Astrocyte (in vitro differentiated cells and primary cell): ENCODE measurements at regions not wholly inside any gene's neighbourhood (a gene's known extent, or its start where the extent isn't known, plus 50 kb on each side); places are given as distances from the start of the nearest gene placed in this dataset.

Experiments used
- DNase-seq: peaks from one replicate; pipeline ENCODE4 v3.0.0-alpha.2; 2010; ENCODE audit warnings: low read depth
- FAIRE-seq: peaks from 2 replicates; lab custom pipeline; 2011; peaks lifted over from hg19 to GRCh38; lab: Jason Lieb, UNC
- H2AFZ ChIP-seq: 2 replicates; pipeline ENCODE4 v1.6.0; 2012; ENCODE audit warnings: low read depth, low read length, inconsistent platforms
- H3K27ac ChIP-seq: 2 replicates; pipeline ENCODE4 v1.5.1; 2011; ENCODE audit warnings: low read depth, low read length, inconsistent platforms
- H3K27me3 ChIP-seq: 2 replicates; pipeline ENCODE4 v1.6.0; 2011; ENCODE audit warnings: low read length, inconsistent platforms; ENCODE audit not compliant: insufficient read depth
- H3K36me3 ChIP-seq: 2 replicates; pipeline ENCODE4 v1.5.1; 2011; ENCODE audit warnings: low read length, inconsistent platforms; ENCODE audit not compliant: insufficient read depth
- H3K4me1 ChIP-seq: 2 replicates; pipeline ENCODE4 v1.5.1; 2011; ENCODE audit warnings: low read length, inconsistent platforms; ENCODE audit not compliant: insufficient read depth
- H3K4me2 ChIP-seq: 2 replicates; pipeline ENCODE4 v1.6.0; 2012; ENCODE audit warnings: low read length, inconsistent platforms
- H3K4me3 ChIP-seq: 2 replicates; pipeline ENCODE4 v1.5.1; 2011; ENCODE audit warnings: low read depth, mild to moderate bottlenecking, low read length, inconsistent platforms; ENCODE audit not compliant: insufficient read depth
- H3K79me2 ChIP-seq: 2 replicates; pipeline ENCODE4 v1.6.0; 2012; ENCODE audit warnings: mild to moderate bottlenecking, low read length, inconsistent platforms; ENCODE audit not compliant: insufficient read depth
- H3K9ac ChIP-seq: 2 replicates; pipeline ENCODE4 v1.6.0; 2012; ENCODE audit warnings: mild to moderate bottlenecking, low read length, inconsistent platforms
- H3K9me3 ChIP-seq: 2 replicates; pipeline ENCODE4 v1.5.1; 2012; ENCODE audit warnings: low read depth, mild to moderate bottlenecking, low read length, inconsistent platforms; ENCODE audit not compliant: insufficient read depth
- H4K20me1 ChIP-seq: 2 replicates; pipeline ENCODE4 v1.6.0; 2012; ENCODE audit warnings: low read length, inconsistent platforms; ENCODE audit not compliant: insufficient read depth
- H3K27ac Mint-ChIP-seq: one replicate; pipeline ENCODE4 v1.8.0; 2021; ENCODE audit warnings: mild to moderate bottlenecking, mixed read lengths; ENCODE audit not compliant: unreplicated experiment
- H3K27me3 Mint-ChIP-seq: one replicate; pipeline ENCODE4 v1.8.0; 2021; ENCODE audit warnings: low read depth, mixed read lengths; ENCODE audit not compliant: unreplicated experiment
- H3K36me3 Mint-ChIP-seq: one replicate; pipeline ENCODE4 v1.8.0; 2021; ENCODE audit warnings: low read depth, mixed read lengths; ENCODE audit not compliant: unreplicated experiment
- H3K4me1 Mint-ChIP-seq: one replicate; pipeline ENCODE4 v1.8.0; 2021; ENCODE audit warnings: low read depth, mixed read lengths; ENCODE audit not compliant: unreplicated experiment
- H3K4me3 Mint-ChIP-seq: one replicate; pipeline ENCODE4 v1.8.0; 2021; ENCODE audit warnings: mild to moderate bottlenecking, moderate library complexity, mixed read lengths; ENCODE audit not compliant: unreplicated experiment
- H3K9me3 Mint-ChIP-seq: one replicate; pipeline ENCODE4 v1.8.0; 2021; ENCODE audit warnings: mild to moderate bottlenecking, mixed read lengths; ENCODE audit not compliant: unreplicated experiment
- CTCF ChIP-seq: IDR thresholded peaks from 2 replicates; pipeline ENCODE4 v1.5.1; 2011; ENCODE audit warnings: low read depth, mild to moderate bottlenecking, inconsistent platforms, low read length, moderate library complexity; ENCODE audit not compliant: insufficient read depth
- EZH2 ChIP-seq: IDR thresholded peaks from 2 replicates; pipeline ENCODE4 v1.6.1; 2012; ENCODE audit warnings: mild to moderate bottlenecking, low read length, inconsistent platforms; ENCODE audit not compliant: insufficient read depth

- H3K4me3 Mint-ChIP-seq = no peak overlapping the region
- H3K27me3 Mint-ChIP-seq = no peaks in the 10 kb centered on the region
- H3K4me1 Mint-ChIP-seq = no peaks in the 10 kb centered on the region
- Histone ChIP-seq H3K79me2 (no peaks in the 10 kb centered on the region), H3K4me2 (no peak overlapping the region), H2AFZ (no peak overlapping the region), H3K4me1 (no peaks in the 10 kb centered on the region), H3K36me3 (no peaks in the 10 kb centered on the region), H3K27me3 (no peaks in the 10 kb centered on the region), H3K4me3 (no peak overlapping the region), H3K9ac (no peak overlapping the region), H4K20me1 (no peaks in the 10 kb centered on the region), H3K27ac (no peak overlapping the region), H3K9me3 (no peaks in the 10 kb centered on the region)
- H3K9me3 Mint-ChIP-seq = no peaks in the 10 kb centered on the region
- no peak for TF ChIP-seq EZH2
- TF ChIP-seq CTCF = no peak
- H3K36me3 Mint-ChIP-seq = no peaks in the 10 kb centered on the region
- FAIRE-seq (no peak), DNase-seq (no peak)
- no peak overlapping the region for H3K27ac Mint-ChIP-seq
Observed at GRCh38 chr18:64918851-64919250, 770.0 kb upstream of the LINC00305 start.

- Histone ChIP-seq H3K27me3 (no peaks in the 10 kb centered on the region), H3K9ac (no peak overlapping the region), H3K79me2 (no peaks in the 10 kb centered on the region), H3K27ac (no peak overlapping the region), H3K4me2 (no peak overlapping the region), H3K9me3 (no peaks in the 10 kb centered on the region), H2AFZ (no peak overlapping the region), H4K20me1 (no peaks in the 10 kb centered on the region), H3K36me3 (no peaks in the 10 kb centered on the region), H3K4me1 (no peaks in the 10 kb centered on the region), H3K4me3 (no peak overlapping the region)
- H3K9me3 Mint-ChIP-seq = peaks cover 5% of the 10 kb centered on the region
- FAIRE-seq (no peak), DNase-seq (no peak)
- no peak overlapping the region for H3K4me3 Mint-ChIP-seq
- H3K36me3 Mint-ChIP-seq = no peaks in the 10 kb centered on the region
- TF ChIP-seq EZH2 = no peak
- TF ChIP-seq CTCF = no peak
- no peak overlapping the region for H3K27ac Mint-ChIP-seq
- H3K27me3 Mint-ChIP-seq = no peaks in the 10 kb centered on the region
- no peaks in the 10 kb centered on the region for H3K4me1 Mint-ChIP-seq
Observed at GRCh38 chr18:64893349-64893748, 744.5 kb upstream of the LINC00305 start.

- Histone ChIP-seq H4K20me1 (no peaks in the 10 kb centered on the region), H2AFZ (no peak overlapping the region), H3K27me3 (no peaks in the 10 kb centered on the region), H3K36me3 (no peaks in the 10 kb centered on the region), H3K4me1 (no peaks in the 10 kb centered on the region), H3K27ac (no peak overlapping the region), H3K79me2 (no peaks in the 10 kb centered on the region), H3K9ac (no peak overlapping the region), H3K4me3 (no peak overlapping the region), H3K4me2 (no peak overlapping the region), H3K9me3 (no peaks in the 10 kb centered on the region)
- no peaks in the 10 kb centered on the region for H3K36me3 Mint-ChIP-seq
- DNase-seq = no peak
- no peaks in the 10 kb centered on the region for H3K4me1 Mint-ChIP-seq
- H3K27me3 Mint-ChIP-seq = no peaks in the 10 kb centered on the region
- FAIRE-seq = no peak
- peaks cover 1% of the 10 kb centered on the region for H3K9me3 Mint-ChIP-seq
- no peak overlapping the region for H3K27ac Mint-ChIP-seq
- TF ChIP-seq CTCF = no peak
- H3K4me3 Mint-ChIP-seq = no peak overlapping the region
Observed at GRCh38 chr18:64888956-64889355, 740.1 kb upstream of the LINC00305 start.
